Mesothelial cell of epicardium (in vitro differentiated cells): ENCODE measurements at regions not wholly inside any gene's neighbourhood (a gene's known extent, or its start where the extent isn't known, plus 50 kb on each side); places are given as distances from the start of the nearest gene placed in this dataset.

Source experiments
- DNase-seq, 2 experiments: peaks; one replicate each; pipeline ENCODE4 v3.0.0; 2021; ENCODE audit warnings: low spot score in 2 of 2; ENCODE audit not compliant: unreplicated experiment in 2 of 2
- H3K27ac Mint-ChIP-seq: 2 replicates; pipeline ENCODE4 v1.8.0; 2021; ENCODE audit warnings: mixed read lengths
- H3K27me3 Mint-ChIP-seq: 2 replicates; pipeline ENCODE4 v1.8.0; 2021; ENCODE audit warnings: low read depth, mixed read lengths
- H3K36me3 Mint-ChIP-seq: 2 replicates; pipeline ENCODE4 v1.8.0; 2021; ENCODE audit warnings: mixed read lengths
- H3K4me1 Mint-ChIP-seq: 2 replicates; pipeline ENCODE4 v1.8.0; 2021; ENCODE audit warnings: mixed read lengths
- H3K4me3 Mint-ChIP-seq: 2 replicates; pipeline ENCODE4 v1.8.0; 2021; ENCODE audit warnings: mild to moderate bottlenecking, moderate library complexity, mixed read lengths
- H3K9me3 Mint-ChIP-seq: 2 replicates; pipeline ENCODE4 v1.8.0; 2021; ENCODE audit warnings: mixed read lengths
- TF ChIP-seq, protein P1 (sequence below): fragments of 200-600 bp; sonication (generic); IDR thresholded peaks from one replicate; pipeline ENCODE4 v1.5.0; 2021; ENCODE audit warnings: antibody characterized with exemption; ENCODE audit not compliant: unreplicated experiment

DNA sequence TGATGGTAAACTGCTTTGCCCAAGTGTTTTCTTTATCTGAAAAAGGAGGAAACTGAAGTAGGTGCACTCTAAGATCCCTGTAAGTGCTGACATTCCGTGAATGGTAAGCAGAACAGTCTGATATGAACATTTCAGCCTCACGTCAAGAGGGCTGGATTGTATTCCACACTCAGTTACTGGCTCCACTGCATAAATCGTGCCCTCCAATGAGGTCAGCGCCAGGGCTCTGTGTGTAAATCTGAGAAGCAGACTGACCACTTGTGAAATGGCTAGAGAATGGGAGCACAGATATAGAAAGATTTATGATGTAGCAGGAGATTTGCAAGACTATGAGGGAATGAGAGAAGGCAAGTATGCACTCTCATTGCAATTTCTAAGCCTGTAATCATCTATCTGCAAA, 153.0 kb downstream of the ICOS start:
- H3K4me1 Mint-ChIP-seq = peaks cover 2% of the 10 kb centered on the region
- DNase-seq = no peak
- no peaks in the 10 kb centered on the region for H3K36me3 Mint-ChIP-seq

DNA sequence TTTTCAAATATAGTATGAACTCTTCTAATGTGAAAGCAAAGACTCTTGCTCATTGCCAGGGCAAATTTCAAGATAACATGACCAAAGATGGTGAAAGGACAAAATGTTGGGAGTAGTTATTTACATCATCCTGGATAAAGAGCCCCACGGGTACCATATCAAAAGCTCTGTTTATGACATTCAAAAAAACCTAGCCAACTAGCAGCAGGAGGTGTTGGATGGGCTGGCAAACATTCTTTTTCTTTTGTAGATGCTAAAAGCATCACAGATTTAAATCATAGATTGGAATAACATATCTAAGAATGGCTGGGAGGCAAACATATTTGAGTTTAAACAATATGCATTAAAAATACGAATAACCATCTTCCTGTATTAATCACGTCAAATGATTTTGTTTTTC, 153.5 kb downstream of the ICOS start:
- Mint-ChIP-seq H3K36me3 (no peaks in the 10 kb centered on the region), H3K4me1 (peaks cover 2% of the 10 kb centered on the region)

More for the DNA sequence above, 153.0 kb downstream of the ICOS start:
- H3K27ac Mint-ChIP-seq = no peak overlapping the region
- H3K4me3 Mint-ChIP-seq = no peak overlapping the region
- TF ChIP-seq, protein P1, sequence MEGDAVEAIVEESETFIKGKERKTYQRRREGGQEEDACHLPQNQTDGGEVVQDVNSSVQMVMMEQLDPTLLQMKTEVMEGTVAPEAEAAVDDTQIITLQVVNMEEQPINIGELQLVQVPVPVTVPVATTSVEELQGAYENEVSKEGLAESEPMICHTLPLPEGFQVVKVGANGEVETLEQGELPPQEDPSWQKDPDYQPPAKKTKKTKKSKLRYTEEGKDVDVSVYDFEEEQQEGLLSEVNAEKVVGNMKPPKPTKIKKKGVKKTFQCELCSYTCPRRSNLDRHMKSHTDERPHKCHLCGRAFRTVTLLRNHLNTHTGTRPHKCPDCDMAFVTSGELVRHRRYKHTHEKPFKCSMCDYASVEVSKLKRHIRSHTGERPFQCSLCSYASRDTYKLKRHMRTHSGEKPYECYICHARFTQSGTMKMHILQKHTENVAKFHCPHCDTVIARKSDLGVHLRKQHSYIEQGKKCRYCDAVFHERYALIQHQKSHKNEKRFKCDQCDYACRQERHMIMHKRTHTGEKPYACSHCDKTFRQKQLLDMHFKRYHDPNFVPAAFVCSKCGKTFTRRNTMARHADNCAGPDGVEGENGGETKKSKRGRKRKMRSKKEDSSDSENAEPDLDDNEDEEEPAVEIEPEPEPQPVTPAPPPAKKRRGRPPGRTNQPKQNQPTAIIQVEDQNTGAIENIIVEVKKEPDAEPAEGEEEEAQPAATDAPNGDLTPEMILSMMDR = no peak
- H3K9me3 Mint-ChIP-seq = peaks cover 33% of the 10 kb centered on the region
- no peaks in the 10 kb centered on the region for H3K27me3 Mint-ChIP-seq

DNA sequence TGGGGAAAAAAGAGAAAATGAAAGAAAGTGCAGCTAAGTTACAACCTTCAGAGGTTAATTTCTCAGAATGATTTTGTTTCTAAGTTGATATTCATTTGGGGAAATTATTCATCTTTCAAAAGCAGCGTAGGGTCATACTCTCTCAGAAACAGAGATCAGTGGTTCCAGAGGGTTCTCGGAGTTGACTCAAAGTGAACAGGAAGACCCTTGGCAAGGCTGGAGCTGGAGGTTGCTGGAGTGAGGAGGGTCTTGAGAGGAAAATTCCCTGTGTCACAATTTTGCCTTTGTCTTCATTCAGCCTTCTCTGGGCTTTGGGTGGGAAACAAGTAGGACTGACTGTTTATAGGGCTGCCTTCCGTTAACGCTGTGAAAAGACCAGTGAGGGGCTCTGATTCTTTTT, 168.2 kb downstream of the ICOS start:
- Mint-ChIP-seq H3K9me3 (no peaks in the 10 kb centered on the region), H3K4me1 (peaks cover 31% of the 10 kb centered on the region), H3K36me3 (no peaks in the 10 kb centered on the region), H3K27me3 (no peaks in the 10 kb centered on the region), H3K4me3 (no peak overlapping the region), H3K27ac (no peak overlapping the region)
- TF ChIP-seq, protein P1 = no peak
- no peak for DNase-seq

More for the DNA sequence above, 153.5 kb downstream of the ICOS start:
- H3K27ac Mint-ChIP-seq = no peak overlapping the region
- no peaks in the 10 kb centered on the region for H3K27me3 Mint-ChIP-seq
- TF ChIP-seq, protein P1 = no peak
- H3K4me3 Mint-ChIP-seq = no peak overlapping the region
- DNase-seq = no peak
- peaks cover 28% of the 10 kb centered on the region for H3K9me3 Mint-ChIP-seq

DNA sequence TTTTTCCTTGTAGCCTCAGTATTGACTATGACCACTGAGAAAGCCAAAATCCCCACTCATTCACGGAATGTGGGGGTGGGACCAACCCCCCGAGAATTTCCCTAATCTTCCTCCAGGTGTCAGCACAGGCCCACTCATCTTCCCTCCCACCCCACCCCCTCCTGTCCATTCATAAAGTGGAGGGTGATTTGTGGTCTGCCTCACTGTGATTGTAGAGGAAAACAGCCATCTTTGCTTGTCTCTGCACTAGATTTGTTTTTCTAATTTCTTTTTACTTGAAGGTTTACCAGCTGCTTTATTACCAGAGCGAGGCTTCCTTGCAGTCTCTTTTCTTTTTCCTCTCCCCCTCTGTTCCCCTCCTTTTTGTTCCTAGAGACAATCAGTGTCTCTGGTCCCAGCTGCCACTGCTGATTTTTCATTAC, 171.8 kb downstream of the ICOS start:
- no peak for DNase-seq
- H3K9me3 Mint-ChIP-seq = no peaks in the 10 kb centered on the region
- H3K27me3 Mint-ChIP-seq = no peaks in the 10 kb centered on the region
- no peak overlapping the region for H3K4me3 Mint-ChIP-seq
- H3K4me1 Mint-ChIP-seq = peaks cover 54% of the 10 kb centered on the region
- no peaks in the 10 kb centered on the region for H3K36me3 Mint-ChIP-seq
- H3K27ac Mint-ChIP-seq = peak overlapping the region; percentile 93
- TF ChIP-seq, protein P1 = peak; percentile 59

DNA sequence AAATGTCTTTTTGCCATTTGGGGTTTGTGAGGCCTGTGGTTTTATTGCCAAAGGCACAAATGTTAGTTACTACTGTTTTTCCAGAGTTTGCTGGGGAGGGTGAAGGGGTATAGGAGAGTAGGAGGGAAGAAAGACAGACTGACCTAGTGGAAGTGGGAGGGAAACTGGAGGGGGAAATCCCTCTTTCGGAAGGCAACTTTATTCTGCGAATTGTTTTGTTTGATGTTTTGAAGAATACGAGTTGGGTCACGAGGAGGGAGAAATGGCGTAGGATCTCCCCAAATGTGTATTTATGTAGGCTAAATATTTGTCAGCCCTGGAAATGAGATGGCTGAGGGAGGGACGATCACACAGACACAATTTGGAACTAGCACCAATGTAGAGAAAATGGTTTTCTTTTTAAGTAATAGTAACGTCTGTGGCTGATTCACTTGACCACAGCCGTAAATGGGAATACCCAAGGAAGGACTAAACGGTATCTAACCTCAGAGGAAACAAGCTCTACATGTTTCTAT, 172.3 kb downstream of the ICOS start:
- Mint-ChIP-seq H3K27me3 (no peaks in the 10 kb centered on the region), H3K36me3 (no peaks in the 10 kb centered on the region), H3K9me3 (no peaks in the 10 kb centered on the region), H3K27ac (peak overlapping the region; percentile 93), H3K4me3 (peak overlapping the region; percentile 3), H3K4me1 (peaks cover 56% of the 10 kb centered on the region)
- TF ChIP-seq, protein P1 = no peak
- no peak for DNase-seq

DNA sequence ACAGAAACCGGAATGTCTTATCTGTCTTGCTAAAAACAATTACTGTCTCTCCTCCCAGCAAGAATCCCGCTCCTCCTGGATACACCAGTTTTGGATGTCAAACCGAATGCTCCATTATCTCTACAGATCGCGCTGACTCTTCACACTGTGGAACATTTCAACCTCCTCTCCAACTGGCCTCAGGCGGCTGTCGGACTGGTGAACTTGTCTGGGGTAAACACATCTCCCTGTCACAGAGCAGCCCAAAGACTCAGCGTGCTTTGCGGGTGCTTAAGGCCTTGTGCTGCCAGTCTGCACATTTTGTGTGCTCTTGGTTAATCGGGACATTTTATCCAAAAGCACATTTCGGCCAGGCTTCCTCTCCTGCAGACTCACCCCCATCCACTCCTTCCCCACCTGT, 173.1 kb downstream of the ICOS start:
- peak in 1 of 2 experiments; percentile 54 for DNase-seq
- no peaks in the 10 kb centered on the region for H3K9me3 Mint-ChIP-seq
- H3K4me1 Mint-ChIP-seq = peaks cover 65% of the 10 kb centered on the region
- H3K36me3 Mint-ChIP-seq = no peaks in the 10 kb centered on the region
- H3K4me3 Mint-ChIP-seq = peak overlapping the region; percentile 22
- peak overlapping the region; percentile 93 for H3K27ac Mint-ChIP-seq
- H3K27me3 Mint-ChIP-seq = no peaks in the 10 kb centered on the region
- TF ChIP-seq, protein P1 = no peak
